SK-N-SH (cell line): ENCODE measurements at regions not wholly inside any gene's neighbourhood (a gene's known extent, or its start where the extent isn't known, plus 50 kb on each side); places are given as distances from the start of the nearest gene placed in this dataset.

Experiments used
- CTCF ChIA-PET: fragments of 300-600, 350-600 bp; formaldehyde crosslinking; extraction: SDS; loops from one replicate; lab custom pipeline; 2021; lab: Yijun Ruan, JAX
- POLR2A ChIA-PET: fragments of 350-600 bp; sonication (Branson Sonifier 250); formaldehyde crosslinking; extraction: SDS; loops from one replicate; lab custom pipeline; 2020; ENCODE audit warnings: antibody characterized with exemption, inconsistent platforms; lab: Yijun Ruan, JAX
- DNase-seq: peaks from one replicate; pipeline ENCODE4 v3.0.0; 2012
- H2AFZ ChIP-seq: fragments of 200-600 bp; sonication (generic); 2 replicates; pipeline ENCODE4 v1.8.1; 2016; ENCODE audit warnings: antibody characterized with exemption, mild to moderate bottlenecking, low read depth
- H3F3A ChIP-seq: fragments of 200-600 bp; sonication (generic); replicated peaks from 2 replicates; pipeline ENCODE3; 2016; ENCODE audit warnings: antibody characterized with exemption, mild to moderate bottlenecking; ENCODE audit not compliant: insufficient read depth
- H3K27ac ChIP-seq, 2 experiments: fragments of 200-500 bp in 1 of 2; fragments of 200-600 bp in 1 of 2; sonication (Bioruptor generic) in 1 of 2; sonication (generic), shearing (Covaris generic) in 1 of 2; 2 replicates each; pipeline versions ENCODE4 v1.5.1 to v1.6.1; 2014 to 2016; ENCODE audit warnings: low read depth in 2 of 2, inconsistent platforms in 1 of 2, low read length in 1 of 2, mild to moderate bottlenecking in 1 of 2, mixed read lengths in 1 of 2
- H3K27me3 ChIP-seq: fragments of 200-600 bp; sonication (generic), shearing (Covaris generic); 2 replicates; pipeline ENCODE4 v1.6.1; 2016; ENCODE audit warnings: mixed run types; ENCODE audit not compliant: insufficient read depth
- H3K36me3 ChIP-seq, 2 experiments: fragments of 200-500 bp in 1 of 2; fragments of 200-600 bp in 1 of 2; sonication (Bioruptor generic) in 1 of 2; sonication (generic) in 1 of 2; replicated peaks in 1 of 2; 2 replicates each; pipeline versions ENCODE3 to v1.5.1; 2014 to 2016; ENCODE audit warnings: low read length in 1 of 2, mild to moderate bottlenecking in 1 of 2; ENCODE audit not compliant: insufficient read depth in 2 of 2, control insufficient read depth in 1 of 2
- H3K4me1 ChIP-seq, 2 experiments: fragments of 200-500 bp in 1 of 2; fragments of 200-600 bp in 1 of 2; sonication (Bioruptor generic) in 1 of 2; sonication (generic), shearing (Covaris generic) in 1 of 2; 2 replicates each; pipeline versions ENCODE4 v1.5.1 to v1.6.1; 2014 to 2016; ENCODE audit warnings: low read depth in 1 of 2, low read length in 1 of 2, mixed run types in 1 of 2; ENCODE audit not compliant: insufficient read depth in 2 of 2, control insufficient read depth in 1 of 2
- H3K4me2 ChIP-seq: fragments of 200-600 bp; sonication (generic), shearing (Covaris generic); 2 replicates; pipeline ENCODE4 v1.6.1; 2017; ENCODE audit warnings: mixed run types
- H3K4me3 ChIP-seq, 2 experiments: fragments of 200-500 bp in 1 of 2; fragments of 200-600 bp in 1 of 2; sonication (Bioruptor generic) in 1 of 2; sonication (generic), shearing (Covaris generic) in 1 of 2; 2 replicates each; pipeline versions ENCODE4 v1.5.1 to v1.8.1; 2014 to 2016; ENCODE audit warnings: low read depth in 2 of 2, inconsistent platforms in 1 of 2, low read length in 1 of 2, mild to moderate bottlenecking in 1 of 2, mixed read lengths in 1 of 2, moderate library complexity in 1 of 2
- H3K79me2 ChIP-seq: fragments of 200-600 bp; sonication (generic); 2 replicates; pipeline ENCODE4 v1.8.1; 2017; ENCODE audit warnings: mild to moderate bottlenecking; ENCODE audit not compliant: insufficient read depth
- H3K9ac ChIP-seq: fragments of 200-600 bp; sonication (generic); 2 replicates; pipeline ENCODE4 v1.6.1; 2017; ENCODE audit warnings: mixed run types
- H3K9me2 ChIP-seq: fragments of 200-600 bp; sonication (generic); 2 replicates; pipeline ENCODE4 v1.6.1; 2017; ENCODE audit warnings: mixed run types
- H3K9me3 ChIP-seq: fragments of 200-600 bp; sonication (generic); 2 replicates; pipeline ENCODE4 v1.6.1; 2017; ENCODE audit warnings: mixed run types, mild to moderate bottlenecking, moderate library complexity
- H4K20me1 ChIP-seq: fragments of 200-600 bp; sonication (generic); 2 replicates; pipeline ENCODE4 v1.6.1; 2017; ENCODE audit warnings: mild to moderate bottlenecking, mixed run types; ENCODE audit not compliant: insufficient read depth
- ELF1 ChIP-seq: IDR thresholded peaks from 2 replicates; pipeline ENCODE4 v1.4.0; 2012
- EP300 ChIP-seq, 2 experiments: IDR thresholded peaks; 2 replicates each; pipeline versions ENCODE4 v1.4.0 to v1.6.1; 2012; ENCODE audit warnings: borderline replicate concordance in 1 of 2, low read depth in 1 of 2, low read length in 1 of 2
- EZH2phosphoT487 ChIP-seq: fragments of 200-600 bp; sonication (generic); IDR thresholded peaks from 2 replicates; pipeline ENCODE4 v1.6.1; 2017; ENCODE audit warnings: low read depth, mixed run types, mild to moderate bottlenecking, antibody characterized with exemption, moderate library complexity, borderline replicate concordance
- MEF2A ChIP-seq: IDR thresholded peaks from 2 replicates; pipeline ENCODE4 v1.4.0; 2012; ENCODE audit warnings: low read depth, borderline replicate concordance
- POLR2AphosphoS5 ChIP-seq: IDR thresholded peaks from 2 replicates; pipeline ENCODE4 v1.6.1; 2012; ENCODE audit warnings: low read depth, low read length
- RAD21 ChIP-seq: IDR thresholded peaks from 2 replicates; pipeline ENCODE4 v1.6.1; 2012; ENCODE audit warnings: mild to moderate bottlenecking, low read length
- RFX5 ChIP-seq: IDR thresholded peaks from 2 replicates; pipeline ENCODE4 v1.6.1; 2012; ENCODE audit warnings: mild to moderate bottlenecking, improper control_type of control experiment, low read length
- SIN3A ChIP-seq: IDR thresholded peaks from 2 replicates; pipeline ENCODE4 v1.6.1; 2012; ENCODE audit warnings: low read depth, mild to moderate bottlenecking, low read length, moderate library complexity, borderline replicate concordance
- TCF12 ChIP-seq: IDR thresholded peaks from 2 replicates; pipeline ENCODE4 v1.4.0; 2012
- WGBS: methylation state at CpG from one replicate; pipeline ENCODE4 v1.1.6; 2017; ENCODE audit warnings: low lambda C conversion rate; 5-methylcytosine and 5-hydroxymethylcytosine counted together
- TF ChIP-seq, protein P1 (sequence below): IDR thresholded peaks from 2 replicates; pipeline ENCODE4; 2012

DNA sequence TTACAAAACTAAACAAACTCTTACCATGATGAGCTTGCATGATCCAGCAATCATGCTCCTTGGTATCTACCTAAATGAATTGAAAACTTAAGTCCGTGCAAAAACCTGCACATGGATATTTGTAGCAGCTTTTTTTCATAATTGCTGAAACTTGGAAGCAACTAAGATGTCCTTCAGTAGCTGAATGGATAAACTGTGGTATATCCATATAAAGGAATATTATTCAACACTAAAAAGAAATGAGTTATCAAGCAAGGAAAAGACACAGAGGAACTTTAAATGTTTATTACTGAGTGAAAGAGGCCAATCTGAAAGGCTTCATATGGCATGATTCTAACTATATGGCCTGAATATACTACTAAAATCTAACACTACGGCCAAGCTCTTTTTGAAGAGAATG, 139.1 kb upstream of the ZNF608 start (continued):
- TF ChIP-seq EZH2phosphoT487, result no peak

- no peaks in the 10 kb centered on the region for H3K36me3 ChIP-seq
- TF ChIP-seq EZH2phosphoT487 (no peak), MEF2A (no peak), ELF1 (no peak), POLR2AphosphoS5 (no peak), RFX5 (no peak), TCF12 (no peak), SIN3A (no peak)
- TF ChIP-seq, all 33 proteins: peak for 0
- no peaks in the 10 kb centered on the region for H3K9me2 ChIP-seq
- H3K4me1 ChIP-seq, result peaks cover 3 to 15% of the 10 kb centered on the region in 2 experiments
- no peak overlapping the region for H3K27ac ChIP-seq
- no peak overlapping the region for H3K9ac ChIP-seq
- H3F3A ChIP-seq, result peaks cover 17% of the 10 kb centered on the region
- ChIA-PET POLR2A (no interaction called here), CTCF (no interaction called here)
- no peak overlapping the region for H2AFZ ChIP-seq
- no peak overlapping the region for H3K4me2 ChIP-seq
- 91% methylated on average over 2 of the region's 2 CpGs for WGBS
- no peak overlapping the region for H3K4me3 ChIP-seq
- no peaks in the 10 kb centered on the region for H3K27me3 ChIP-seq
- no peak for DNase-seq
- no peaks in the 10 kb centered on the region for H3K79me2 ChIP-seq
- no peaks in the 10 kb centered on the region for H4K20me1 ChIP-seq
- H3K9me3 ChIP-seq, result no peaks in the 10 kb centered on the region
Observed at GRCh38 chr5:124887223-124887622, 140.8 kb upstream of the ZNF608 start.

GRCh38 chr5:124888050-124888506, 141.6 kb upstream of the ZNF608 start:
- H3K4me2 ChIP-seq, result no peak overlapping the region
- no peaks in the 10 kb centered on the region for H4K20me1 ChIP-seq
- no peak overlapping the region for H2AFZ ChIP-seq
- ChIA-PET POLR2A (interaction anchor here (0.6 kb wide), 1 partner anchor 1217 kb away, joined by 5 read pairs; no protein-coding TSS in a partner anchor), CTCF (interaction anchor here (1.1 to 1.6 kb wide), 3 partner anchors 10 to 102 kb away, joined by 3 to 6 read pairs (median 4); no protein-coding TSS in a partner anchor)
- no peaks in the 10 kb centered on the region for H3K36me3 ChIP-seq
- peaks cover 3 to 15% of the 10 kb centered on the region in 2 experiments for H3K4me1 ChIP-seq
- no peak overlapping the region for H3K9ac ChIP-seq
- peak; percentile 48 for TF ChIP-seq RAD21
- no peak for TF ChIP-seq EP300 (IDR thresholded peaks at IDR 0.05; ENCODE audit: borderline replicate concordance in 1 of 2, low read depth in 1 of 2, low read length in 1 of 2)
- TF ChIP-seq, protein P1, sequence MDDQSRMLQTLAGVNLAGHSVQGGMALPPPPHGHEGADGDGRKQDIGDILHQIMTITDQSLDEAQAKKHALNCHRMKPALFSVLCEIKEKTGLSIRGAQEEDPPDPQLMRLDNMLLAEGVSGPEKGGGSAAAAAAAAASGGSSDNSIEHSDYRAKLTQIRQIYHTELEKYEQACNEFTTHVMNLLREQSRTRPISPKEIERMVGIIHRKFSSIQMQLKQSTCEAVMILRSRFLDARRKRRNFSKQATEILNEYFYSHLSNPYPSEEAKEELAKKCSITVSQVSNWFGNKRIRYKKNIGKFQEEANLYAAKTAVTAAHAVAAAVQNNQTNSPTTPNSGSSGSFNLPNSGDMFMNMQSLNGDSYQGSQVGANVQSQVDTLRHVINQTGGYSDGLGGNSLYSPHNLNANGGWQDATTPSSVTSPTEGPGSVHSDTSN, result no peak
- peaks cover 17% of the 10 kb centered on the region for H3F3A ChIP-seq
- DNase-seq, result peak; percentile 67
- H3K79me2 ChIP-seq, result no peaks in the 10 kb centered on the region
- H3K9me3 ChIP-seq, result no peaks in the 10 kb centered on the region
- H3K27ac ChIP-seq, result no peak overlapping the region
- 66% methylated on average over 6 of the region's 6 CpGs for WGBS
- no peak overlapping the region for H3K4me3 ChIP-seq
- H3K9me2 ChIP-seq, result no peaks in the 10 kb centered on the region
- H3K27me3 ChIP-seq, result no peaks in the 10 kb centered on the region
